ENCODE measurements at regions not wholly inside any gene's neighbourhood (a gene's known extent, or its start where the extent isn't known, plus 50 kb on each side); places are given as distances from the start of the nearest gene placed in this dataset.
A peak's percentile ranks its signal among the peaks of the same experiment; 100 is the strongest.
"Not testable (repeated sequence)": the region's sequence is repeated elsewhere in the genome, so short reads cannot be mapped to it uniquely, and the experiment has no call there.

DNA sequence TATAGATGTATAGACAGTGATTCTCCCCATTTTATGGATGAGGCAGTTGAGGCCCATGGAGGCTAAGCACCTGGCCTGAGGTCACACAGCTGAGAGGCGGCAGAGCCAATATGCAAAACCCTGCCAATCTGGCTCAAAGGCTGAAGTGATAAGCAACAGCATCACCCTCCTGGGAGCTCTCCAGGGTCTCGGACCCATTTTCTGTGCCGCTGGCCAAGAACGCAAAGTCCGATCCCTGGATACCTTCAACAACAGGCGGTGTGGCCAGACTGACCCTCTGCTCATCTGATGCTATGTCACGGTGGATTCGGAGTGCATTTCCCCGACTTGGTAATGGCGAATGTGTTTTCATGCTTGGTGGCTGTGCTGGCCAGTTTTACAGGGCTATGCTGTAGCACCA, 595.0 kb downstream of the TBC1D22A start:
- DNase-seq, result peak; percentile 22

DNA sequence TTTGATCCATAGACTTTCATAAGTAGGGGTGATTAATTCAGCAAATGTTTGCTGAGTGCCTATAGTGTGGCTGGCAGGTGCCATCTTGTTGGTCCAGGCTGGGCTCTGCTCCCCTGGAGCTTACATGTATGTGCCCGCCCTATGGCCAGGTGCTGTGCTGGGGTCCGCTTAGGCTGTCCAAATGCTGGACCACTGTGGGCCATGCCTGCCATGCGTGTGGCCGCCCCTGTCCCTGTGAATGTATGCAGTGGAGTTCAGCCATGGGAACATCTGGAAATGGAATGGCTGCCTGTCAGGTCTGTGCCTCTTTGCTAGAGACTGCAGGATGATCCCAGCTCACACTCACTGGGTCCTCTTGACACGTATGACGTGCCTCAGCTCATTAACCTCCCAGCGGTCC, 594.6 kb downstream of the TBC1D22A start:
- peak; percentile 38 for DNase-seq

DNA sequence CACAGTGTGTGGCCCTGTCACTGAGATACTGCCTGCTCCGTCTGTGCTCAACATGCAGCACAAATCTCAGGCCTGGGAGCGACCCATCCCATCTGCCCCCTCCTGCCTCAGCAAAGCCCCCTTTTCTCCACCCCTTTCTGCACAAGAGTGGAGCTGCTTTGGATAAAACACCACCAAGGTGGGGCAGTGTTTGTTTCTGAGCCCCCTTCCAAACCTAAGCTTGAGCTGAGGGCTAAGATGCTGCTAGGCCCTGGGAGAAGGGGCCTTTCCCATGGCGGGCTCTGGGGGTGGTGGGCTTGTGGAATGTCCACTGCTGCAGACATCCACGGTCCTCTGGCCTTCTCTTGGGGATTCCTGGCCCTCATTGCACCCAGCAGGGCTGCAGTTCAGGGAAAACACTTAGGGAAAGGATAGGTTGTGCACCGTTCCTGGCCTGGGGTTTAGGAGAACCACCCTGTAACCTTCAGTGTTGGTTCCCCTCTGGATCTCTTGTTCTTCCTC, 594.1 kb downstream of the TBC1D22A start:
- DNase-seq, result peak; percentile 28

DNA sequence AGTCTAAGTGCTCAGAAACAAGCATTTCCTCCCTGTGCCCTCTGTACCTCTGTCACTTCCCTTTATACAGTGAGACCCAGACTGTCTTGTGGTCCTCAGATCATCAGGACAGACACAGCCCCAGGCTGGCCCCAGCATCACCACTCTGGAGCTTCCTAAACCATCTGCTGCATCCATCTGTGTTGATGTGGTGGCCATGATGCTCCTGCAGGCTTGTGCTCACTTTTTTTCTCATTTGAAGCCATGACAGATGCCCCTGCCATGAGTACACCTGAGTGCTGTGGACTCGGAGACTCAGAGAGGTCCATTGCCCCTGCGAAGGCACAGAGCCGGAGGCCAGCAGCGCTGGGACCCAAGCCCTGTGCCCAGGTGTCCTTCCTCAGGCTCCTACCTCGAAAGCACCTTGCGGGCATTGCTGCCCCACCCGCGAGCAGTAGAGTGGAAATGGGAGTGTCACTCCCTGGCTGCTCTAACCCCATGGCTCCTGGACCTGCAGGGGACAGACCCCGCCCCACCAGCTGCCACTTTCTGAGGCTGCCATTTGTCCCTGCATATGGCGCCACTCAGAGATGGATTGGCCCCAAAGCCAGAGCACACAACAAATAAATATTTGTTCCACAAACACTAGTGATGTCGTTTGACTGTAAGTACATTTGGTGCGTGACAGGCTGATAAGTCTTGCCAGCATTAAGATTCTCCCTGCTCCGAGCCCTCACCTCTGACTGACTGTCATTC, 593.5 kb downstream of the TBC1D22A start:
- DNase-seq, result peak; percentile 41

DNA sequence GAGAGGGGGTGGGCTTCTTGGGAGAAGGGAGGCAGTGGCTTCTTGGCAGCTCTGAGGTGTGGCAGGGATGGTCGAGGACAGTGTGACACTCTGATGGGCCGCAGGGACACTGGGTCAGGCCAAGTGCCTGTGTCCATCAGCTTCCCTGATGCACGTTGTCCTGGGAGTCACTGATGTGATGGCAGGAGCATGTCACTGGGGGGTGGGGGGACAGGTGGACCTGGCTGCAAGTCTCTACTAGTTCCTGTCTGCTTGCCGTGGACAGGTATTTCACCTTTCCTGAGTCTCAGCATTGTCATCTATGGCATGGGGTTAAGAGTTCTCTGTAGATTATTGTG, 592.9 kb downstream of the TBC1D22A start:
- DNase-seq, result peak; percentile 30

DNA sequence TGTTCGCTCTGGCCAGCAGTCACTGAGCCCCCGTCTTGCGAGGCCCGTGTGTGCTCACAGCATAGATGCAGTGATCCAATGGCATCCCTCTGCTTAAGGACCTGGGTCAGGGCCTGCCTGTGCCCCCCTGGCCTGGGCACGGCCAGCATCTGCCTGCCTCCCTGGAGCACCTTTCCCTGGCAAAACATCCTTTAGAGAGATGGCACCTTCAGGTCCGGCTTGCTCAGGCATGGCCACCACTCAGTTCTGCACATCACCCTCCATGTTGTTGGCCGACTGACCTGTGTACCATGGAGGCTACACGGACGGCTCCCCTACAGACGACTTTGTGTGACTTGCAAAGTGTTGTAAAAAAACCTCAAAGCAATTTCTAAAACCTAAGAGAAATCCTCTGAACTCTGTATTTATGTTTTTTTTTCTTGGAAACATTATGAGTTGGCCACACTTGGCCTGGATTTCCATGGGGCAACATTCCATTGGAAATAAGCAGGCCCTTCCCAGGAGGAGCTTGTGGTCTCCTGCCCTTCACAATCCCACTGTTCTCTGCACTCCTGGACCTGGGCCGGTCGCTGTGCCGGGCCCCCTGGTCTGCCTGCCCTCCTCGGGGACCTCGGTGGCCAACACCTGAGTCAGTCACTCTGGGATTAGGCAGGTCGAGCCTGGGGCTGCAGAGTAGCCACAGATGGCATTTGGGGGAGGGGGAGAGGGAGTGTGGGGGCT, 592.4 kb downstream of the TBC1D22A start:
- peak; percentile 39 for DNase-seq

DNA sequence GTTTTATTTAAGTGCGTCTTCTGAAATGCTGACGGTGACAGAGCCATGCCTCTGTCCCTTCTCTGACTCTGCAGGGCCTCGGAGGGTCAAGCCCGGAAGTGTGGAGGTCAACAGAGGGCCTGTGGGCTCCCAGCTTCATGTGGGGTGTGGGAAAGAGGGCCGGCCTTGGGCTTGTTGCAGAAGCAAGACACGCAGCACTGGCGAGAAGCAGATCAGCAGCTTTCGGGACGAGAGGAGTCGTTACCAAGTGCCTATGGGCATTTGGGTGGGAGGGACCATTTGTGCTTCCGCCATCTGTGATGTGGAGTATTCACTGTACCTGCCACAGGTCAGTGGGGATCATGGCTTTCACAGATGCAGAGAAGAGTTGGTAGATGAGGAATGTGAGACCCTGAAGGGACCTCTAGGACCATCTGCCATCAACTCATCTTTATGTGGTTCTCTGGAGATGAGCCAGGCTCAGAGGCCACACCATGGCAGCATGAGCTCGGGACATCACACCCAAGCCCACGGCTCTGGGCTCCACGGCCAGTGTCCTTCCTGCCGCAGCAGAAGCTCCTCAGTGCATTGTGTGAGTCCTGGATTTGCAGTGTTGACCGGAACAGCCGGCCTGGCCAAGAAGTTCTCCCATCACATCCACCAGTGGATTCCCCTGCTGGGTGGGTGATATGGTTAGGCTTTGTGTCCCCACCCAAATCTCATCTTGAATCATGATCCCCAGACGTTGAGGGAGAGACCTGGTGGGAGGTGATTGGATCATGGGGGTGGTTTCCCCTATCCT, 590.7 kb downstream of the TBC1D22A start:
- DNase-seq, result peak; percentile 25

DNA sequence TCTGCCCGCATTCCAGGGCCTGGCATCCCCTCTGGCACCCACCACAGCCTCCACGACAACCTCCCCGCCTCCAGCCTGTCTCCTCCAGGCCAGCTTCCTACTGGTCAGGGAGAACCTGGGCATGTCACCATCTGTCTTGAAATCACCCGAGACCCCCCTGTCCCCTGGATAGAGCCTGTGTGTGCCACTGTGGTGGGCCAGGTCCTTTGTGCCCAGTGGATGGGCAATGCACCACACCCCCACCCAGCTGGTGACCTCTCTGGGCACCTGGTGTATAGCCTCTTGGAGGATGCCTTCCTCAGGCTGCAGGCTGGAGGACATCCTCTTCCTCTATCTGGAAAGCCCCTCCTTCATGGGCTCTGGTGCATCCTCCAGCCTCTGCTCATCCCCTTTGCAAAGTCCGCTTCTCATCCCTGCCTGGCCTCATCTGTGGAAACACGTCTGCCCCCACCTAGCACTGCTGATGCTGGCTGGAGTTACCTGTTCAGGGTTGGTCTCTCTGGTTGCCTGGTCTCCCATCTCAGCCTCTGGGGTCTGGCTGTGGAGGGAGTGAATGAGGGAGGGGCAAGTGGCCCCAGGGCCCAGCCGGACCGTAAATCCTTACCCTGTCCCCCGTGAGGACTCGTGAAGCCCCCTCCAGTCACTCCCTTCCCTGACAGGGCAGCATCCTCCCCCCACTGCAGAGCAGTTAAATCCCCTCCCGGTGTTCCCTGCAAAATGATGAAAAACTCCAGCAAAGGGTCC, 589.6 kb downstream of the TBC1D22A start:
- DNase-seq, result peak; percentile 43

DNA sequence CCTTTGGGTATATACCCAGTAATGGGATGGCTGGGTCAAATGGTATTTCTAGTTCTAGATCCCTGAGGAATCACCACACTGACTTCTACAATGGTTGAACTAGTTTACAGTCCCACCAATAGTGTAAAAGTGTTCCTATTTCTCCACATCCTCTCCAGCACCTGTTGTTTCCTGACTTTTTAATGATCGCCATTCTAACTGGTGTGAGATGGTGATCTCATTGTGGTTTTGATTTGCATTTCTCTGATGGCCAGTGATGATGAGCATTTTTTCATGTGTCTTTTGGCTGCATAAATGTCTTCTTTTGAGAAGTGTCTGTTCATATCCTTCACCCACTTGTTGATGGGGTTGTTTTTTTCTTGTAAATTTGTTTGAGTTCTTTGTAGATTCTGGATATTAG, 583.8 kb downstream of the TBC1D22A start:
- DNase-seq, result not testable (repeated sequence)

DNA sequence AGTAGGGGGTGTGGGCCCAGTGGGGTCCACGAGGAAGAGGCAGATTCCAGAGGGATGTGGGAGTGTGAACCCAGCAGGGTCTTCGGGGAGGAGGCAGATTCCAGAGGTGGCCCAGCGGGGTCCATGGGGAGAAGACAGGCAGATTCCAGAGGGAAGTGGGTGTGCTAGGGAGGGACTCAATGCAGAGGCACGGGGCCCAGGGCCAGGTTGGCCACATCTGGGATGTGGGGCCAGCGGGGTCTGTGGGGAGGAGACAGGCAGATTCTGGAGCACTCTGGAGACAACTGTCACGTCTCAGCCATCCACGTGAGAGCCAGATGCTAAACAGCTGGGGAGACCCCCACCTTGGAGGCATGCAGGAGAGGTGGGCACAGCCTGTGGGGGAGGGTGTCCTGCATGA, 582.6 kb downstream of the TBC1D22A start:
- no peak for DNase-seq

DNA sequence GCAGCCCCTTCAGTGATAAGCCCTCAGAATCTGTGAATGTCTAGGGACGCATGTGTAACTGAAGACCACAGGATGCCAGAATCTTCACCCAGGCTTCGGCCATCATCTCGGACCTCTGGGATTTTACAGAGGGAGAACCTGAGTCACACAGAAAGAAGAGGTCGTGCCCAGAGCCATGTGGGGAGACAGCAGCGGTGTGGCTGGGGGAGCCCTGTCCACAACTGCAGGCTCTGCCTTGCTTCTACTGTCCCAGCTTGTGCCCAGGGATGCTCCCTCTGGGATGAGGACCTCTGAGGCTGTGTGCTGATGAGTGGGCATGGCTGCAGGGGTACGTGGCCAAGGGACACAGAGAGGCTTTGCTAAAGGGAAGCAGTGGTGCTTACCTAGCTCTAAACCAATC, 582.0 kb downstream of the TBC1D22A start:
- DNase-seq, result no peak

DNA sequence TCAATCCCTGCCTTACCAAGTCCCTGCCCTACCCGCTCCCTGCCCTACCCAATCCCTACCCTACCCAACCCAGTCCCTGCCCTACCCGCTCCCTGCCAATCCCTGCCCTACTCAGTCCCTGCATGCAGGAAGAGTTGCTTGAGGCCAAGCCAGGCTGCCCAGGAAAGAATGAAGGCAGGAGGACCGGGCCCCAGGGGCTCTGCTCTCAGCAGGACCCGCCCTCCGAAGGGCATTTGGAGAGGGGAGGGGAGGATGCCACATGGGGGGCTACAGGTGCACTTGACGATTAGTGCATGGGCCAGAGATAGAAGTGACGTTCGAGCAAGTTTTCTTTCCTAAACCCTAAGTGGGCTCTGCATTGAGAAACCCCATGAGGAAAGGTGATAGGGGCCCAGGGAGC, 581.2 kb downstream of the TBC1D22A start:
- no peak for DNase-seq

DNA sequence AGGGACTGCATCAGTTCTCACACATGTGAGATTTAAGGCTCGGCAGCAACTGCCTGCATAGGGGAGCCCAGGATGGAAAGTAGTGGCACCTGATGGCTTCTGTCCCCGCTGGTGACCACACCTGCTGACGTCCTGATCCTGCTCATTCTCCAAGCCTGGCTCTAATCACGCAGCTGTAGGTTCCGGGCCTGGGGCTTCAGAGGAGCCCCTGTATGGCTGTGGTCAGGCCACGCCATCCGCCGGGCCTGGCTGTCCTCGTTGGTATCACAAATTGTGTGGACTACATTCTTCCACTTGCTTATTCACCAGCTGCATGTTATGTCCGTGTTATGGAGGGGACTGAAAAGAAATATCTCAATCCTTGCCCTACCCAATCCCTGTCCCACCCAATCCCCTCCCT, 580.0 kb downstream of the TBC1D22A start:
- no peak for DNase-seq

DNA sequence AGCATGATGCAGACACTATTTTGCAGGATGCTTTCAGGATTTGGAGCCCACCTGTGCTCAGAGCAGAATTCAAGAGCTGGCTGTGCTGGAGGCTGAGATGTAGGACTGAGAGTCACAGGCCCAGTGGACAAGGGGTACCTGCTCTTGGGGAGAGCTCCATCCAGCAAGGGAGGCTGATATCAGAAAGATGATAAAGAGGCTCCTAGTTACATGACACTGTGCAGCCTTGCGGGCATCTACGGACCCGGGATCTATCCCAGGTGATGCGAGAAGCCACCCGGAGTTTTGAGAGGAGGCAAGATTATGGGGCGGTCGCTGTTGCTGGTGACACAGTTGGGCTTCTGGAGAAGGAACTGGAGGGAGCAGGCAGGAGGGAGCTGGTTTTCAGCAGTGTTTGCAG, 579.0 kb downstream of the TBC1D22A start:
- DNase-seq, result no peak

DNA sequence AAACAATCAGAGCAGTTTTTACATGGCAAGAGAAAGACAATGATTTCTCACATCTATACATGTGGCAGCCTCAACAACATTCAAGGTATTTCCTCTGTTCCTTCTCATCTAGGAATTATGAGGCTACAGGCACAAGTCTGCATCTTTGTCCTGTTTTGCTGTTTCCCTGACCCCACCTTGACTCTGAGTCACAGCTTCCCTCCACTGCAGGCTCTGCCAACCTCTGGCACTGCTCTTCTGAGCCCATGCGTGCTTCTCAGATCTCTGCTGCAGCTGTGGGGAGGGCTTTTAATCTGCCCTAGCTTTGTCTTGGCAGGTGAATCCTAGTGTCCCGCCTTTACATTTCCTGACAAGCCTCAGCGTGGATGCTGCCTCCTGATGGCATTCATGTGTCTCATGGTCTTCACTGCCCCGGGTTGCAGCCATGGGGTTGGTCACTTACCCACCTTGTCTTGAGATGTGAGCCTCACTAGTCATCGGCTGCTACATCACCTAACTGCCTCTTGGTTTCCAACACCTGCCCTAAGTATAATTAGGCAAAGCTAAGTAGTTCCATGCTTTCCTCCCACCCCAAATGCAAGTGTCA, 578.5 kb downstream of the TBC1D22A start:
- no peak for DNase-seq

DNA sequence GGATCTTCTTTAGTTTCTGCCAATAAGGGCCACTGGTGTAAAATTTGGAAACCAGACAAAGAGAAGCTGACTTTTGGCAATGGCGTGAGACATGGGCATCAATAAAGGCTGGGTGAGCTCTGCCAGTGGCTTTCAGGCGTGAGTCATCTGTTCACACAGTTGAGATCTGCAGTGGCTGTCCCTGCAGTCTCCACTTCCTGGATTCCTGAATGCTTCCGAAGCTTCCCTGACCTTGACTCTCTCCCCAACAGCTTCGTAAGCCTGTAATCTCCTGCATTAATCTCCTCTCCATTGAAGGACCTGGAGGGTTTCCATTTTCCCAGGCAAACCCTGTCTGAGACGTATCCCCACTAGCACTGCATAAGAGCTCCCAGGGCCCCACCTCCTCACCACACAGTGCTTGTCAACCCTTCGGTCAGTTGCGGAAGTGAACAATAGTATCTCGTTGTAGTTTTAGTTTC, 574.7 kb downstream of the TBC1D22A start:
- DNase-seq, result no peak

DNA sequence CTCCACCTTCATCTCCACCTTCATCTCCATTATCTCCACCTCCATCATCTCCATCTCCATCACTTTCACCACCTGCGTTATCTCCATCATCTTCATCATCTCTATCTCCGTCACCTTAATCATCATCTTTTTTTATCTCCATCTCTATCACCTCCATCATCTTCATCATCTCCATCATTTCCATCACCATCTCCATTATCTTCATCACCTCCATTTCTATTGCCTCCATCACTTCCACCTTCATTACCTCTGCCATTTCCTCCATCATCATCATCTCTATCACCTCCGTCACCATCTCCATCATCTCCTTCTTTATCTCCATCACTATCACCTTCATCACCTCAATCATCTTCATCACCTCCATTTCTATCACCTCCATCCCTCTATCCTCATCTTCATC, 573.5 kb downstream of the TBC1D22A start:
- DNase-seq, result no peak

DNA sequence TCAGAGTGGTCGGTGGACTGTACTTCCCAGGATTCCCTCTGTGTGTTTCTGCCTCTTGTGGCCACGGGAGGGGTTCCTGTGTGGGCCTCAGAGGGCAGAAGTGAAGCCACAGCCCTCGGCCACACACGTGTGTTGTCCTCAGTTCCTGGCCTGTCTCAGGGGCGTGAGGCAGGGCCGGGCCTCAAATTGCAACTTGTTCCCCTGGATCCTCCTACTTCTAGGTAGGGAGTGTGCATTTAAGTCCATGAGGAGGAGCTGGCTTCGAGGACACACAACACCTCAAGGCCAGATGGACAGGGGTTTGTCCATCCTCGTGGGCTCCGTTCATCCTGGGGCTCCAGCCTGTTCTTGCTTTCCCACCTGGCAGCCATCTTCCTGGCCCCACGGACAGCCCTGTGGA, 573.0 kb downstream of the TBC1D22A start:
- no peak for DNase-seq

DNA sequence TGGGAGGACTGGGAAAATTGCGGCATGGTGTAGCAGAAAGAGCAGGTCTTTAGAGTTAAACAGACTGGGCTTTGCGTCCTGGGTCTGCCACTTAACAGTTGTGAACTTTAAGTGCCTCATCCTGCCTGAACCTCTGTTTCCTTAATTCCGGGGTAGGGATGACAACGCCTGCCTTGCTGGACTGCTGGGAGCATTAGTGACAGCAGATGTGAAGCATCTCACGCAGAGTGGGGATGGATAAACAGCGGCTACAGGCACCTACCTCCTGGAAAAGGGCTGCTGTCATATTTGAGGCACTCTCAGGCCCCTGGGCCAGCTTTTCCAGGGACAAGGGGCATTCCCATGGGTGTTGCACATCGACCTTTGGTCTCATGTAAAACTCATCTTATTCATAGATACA, 572.2 kb downstream of the TBC1D22A start:
- DNase-seq, result no peak

DNA sequence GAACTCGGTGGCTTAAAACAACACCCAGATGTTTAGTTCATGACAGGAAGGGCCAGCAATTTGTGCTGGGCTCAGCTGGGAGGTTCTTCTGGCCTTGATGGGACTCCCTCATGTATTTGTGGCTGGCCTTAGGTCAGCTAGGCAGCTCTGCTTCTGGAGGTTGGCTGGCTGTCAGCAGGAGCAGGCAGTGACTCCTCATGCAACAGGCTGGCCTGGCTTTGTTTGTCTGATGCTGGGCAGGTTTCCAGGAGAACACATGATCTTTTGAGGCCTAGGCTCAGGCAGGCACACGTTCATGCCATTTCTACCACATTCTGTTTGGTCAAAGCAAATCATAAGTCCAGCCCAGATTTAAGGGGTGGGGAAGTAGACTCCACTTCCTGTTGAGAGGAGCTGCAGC, 571.2 kb downstream of the TBC1D22A start:
- DNase-seq, result no peak

DNA sequence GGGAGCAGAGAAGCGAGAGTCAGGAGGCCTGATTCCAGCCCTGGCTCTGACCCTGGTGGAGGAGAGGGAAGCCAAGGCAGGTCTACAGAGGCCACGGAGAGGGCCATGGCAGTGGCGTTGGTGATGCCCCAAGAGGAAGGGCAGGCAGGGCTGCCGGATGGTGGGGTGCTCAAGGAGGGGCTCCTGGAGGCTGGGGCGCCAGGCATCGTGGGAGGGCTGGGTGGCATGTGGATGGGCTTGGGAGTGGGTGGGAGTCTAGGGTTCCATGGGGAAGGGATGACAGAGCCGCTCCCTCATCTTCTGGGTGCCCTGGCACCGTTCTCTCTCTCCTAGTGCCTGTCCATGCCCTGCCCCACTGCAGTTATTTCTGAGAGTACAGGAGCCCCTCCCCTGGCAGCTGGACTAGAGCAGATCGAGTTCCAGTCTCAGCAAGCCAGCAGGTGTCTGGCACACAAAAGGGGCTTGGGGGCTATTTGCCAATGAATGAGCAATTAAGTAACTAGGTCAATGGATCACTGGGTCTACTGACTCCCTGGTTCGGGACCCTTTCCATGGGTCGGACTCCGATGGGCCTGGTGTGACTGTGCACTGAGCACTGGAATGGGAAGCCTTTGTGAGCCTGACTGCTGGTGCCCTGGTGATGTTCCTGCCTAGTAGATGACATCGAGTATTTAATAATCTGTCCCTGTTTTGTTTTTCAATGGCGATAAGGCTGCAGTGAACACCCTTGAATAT, 570.0 kb downstream of the TBC1D22A start:
- DNase-seq, result no peak

DNA sequence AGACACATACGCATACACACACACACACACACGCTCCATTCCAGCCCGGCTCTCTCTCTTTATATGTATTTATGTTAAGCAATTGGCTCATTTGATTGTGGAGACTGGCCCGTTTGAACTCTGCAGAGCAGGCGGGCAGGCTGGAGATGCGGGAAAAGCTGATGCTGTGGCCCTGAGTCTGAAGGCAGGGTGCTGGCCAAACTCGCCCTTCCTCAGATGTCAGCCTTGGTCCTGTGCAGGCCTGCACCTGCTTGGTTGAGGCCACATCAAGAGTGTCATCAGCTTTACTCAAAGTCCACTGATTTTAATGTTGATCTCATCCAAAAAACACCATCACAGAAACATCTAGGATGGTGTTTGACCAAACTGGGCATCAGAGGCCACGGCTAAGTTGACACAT, 569.3 kb downstream of the TBC1D22A start:
- no peak for DNase-seq
